SK-N-SH (cell line): ENCODE measurements at regions not wholly inside any gene's neighbourhood (a gene's known extent, or its start where the extent isn't known, plus 50 kb on each side); places are given as distances from the start of the nearest gene placed in this dataset.

Experiments
- CTCF ChIA-PET: fragments of 300-600, 350-600 bp; formaldehyde crosslinking; extraction: SDS; loops from one replicate; lab custom pipeline; 2021; lab: Yijun Ruan, JAX
- POLR2A ChIA-PET: fragments of 350-600 bp; sonication (Branson Sonifier 250); formaldehyde crosslinking; extraction: SDS; loops from one replicate; lab custom pipeline; 2020; ENCODE audit warnings: antibody characterized with exemption, inconsistent platforms; lab: Yijun Ruan, JAX
- DNase-seq: peaks from one replicate; pipeline ENCODE4 v3.0.0; 2012
- H2AFZ ChIP-seq: fragments of 200-600 bp; sonication (generic); 2 replicates; pipeline ENCODE4 v1.8.1; 2016; ENCODE audit warnings: antibody characterized with exemption, mild to moderate bottlenecking, low read depth
- H3F3A ChIP-seq: fragments of 200-600 bp; sonication (generic); replicated peaks from 2 replicates; pipeline ENCODE3; 2016; ENCODE audit warnings: antibody characterized with exemption, mild to moderate bottlenecking; ENCODE audit not compliant: insufficient read depth
- H3K27ac ChIP-seq, 2 experiments: fragments of 200-500 bp in 1 of 2; fragments of 200-600 bp in 1 of 2; sonication (Bioruptor generic) in 1 of 2; sonication (generic), shearing (Covaris generic) in 1 of 2; 2 replicates each; pipeline versions ENCODE4 v1.5.1 to v1.6.1; 2014 to 2016; ENCODE audit warnings: low read depth in 2 of 2, inconsistent platforms in 1 of 2, low read length in 1 of 2, mild to moderate bottlenecking in 1 of 2, mixed read lengths in 1 of 2
- H3K27me3 ChIP-seq: fragments of 200-600 bp; sonication (generic), shearing (Covaris generic); 2 replicates; pipeline ENCODE4 v1.6.1; 2016; ENCODE audit warnings: mixed run types; ENCODE audit not compliant: insufficient read depth
- H3K36me3 ChIP-seq, 2 experiments: fragments of 200-500 bp in 1 of 2; fragments of 200-600 bp in 1 of 2; sonication (Bioruptor generic) in 1 of 2; sonication (generic) in 1 of 2; replicated peaks in 1 of 2; 2 replicates each; pipeline versions ENCODE3 to v1.5.1; 2014 to 2016; ENCODE audit warnings: low read length in 1 of 2, mild to moderate bottlenecking in 1 of 2; ENCODE audit not compliant: insufficient read depth in 2 of 2, control insufficient read depth in 1 of 2
- H3K4me1 ChIP-seq, 2 experiments: fragments of 200-500 bp in 1 of 2; fragments of 200-600 bp in 1 of 2; sonication (Bioruptor generic) in 1 of 2; sonication (generic), shearing (Covaris generic) in 1 of 2; 2 replicates each; pipeline versions ENCODE4 v1.5.1 to v1.6.1; 2014 to 2016; ENCODE audit warnings: low read depth in 1 of 2, low read length in 1 of 2, mixed run types in 1 of 2; ENCODE audit not compliant: insufficient read depth in 2 of 2, control insufficient read depth in 1 of 2
- H3K4me2 ChIP-seq: fragments of 200-600 bp; sonication (generic), shearing (Covaris generic); 2 replicates; pipeline ENCODE4 v1.6.1; 2017; ENCODE audit warnings: mixed run types
- H3K4me3 ChIP-seq, 2 experiments: fragments of 200-500 bp in 1 of 2; fragments of 200-600 bp in 1 of 2; sonication (Bioruptor generic) in 1 of 2; sonication (generic), shearing (Covaris generic) in 1 of 2; 2 replicates each; pipeline versions ENCODE4 v1.5.1 to v1.8.1; 2014 to 2016; ENCODE audit warnings: low read depth in 2 of 2, inconsistent platforms in 1 of 2, low read length in 1 of 2, mild to moderate bottlenecking in 1 of 2, mixed read lengths in 1 of 2, moderate library complexity in 1 of 2
- H3K79me2 ChIP-seq: fragments of 200-600 bp; sonication (generic); 2 replicates; pipeline ENCODE4 v1.8.1; 2017; ENCODE audit warnings: mild to moderate bottlenecking; ENCODE audit not compliant: insufficient read depth
- H3K9ac ChIP-seq: fragments of 200-600 bp; sonication (generic); 2 replicates; pipeline ENCODE4 v1.6.1; 2017; ENCODE audit warnings: mixed run types
- H3K9me2 ChIP-seq: fragments of 200-600 bp; sonication (generic); 2 replicates; pipeline ENCODE4 v1.6.1; 2017; ENCODE audit warnings: mixed run types
- H3K9me3 ChIP-seq: fragments of 200-600 bp; sonication (generic); 2 replicates; pipeline ENCODE4 v1.6.1; 2017; ENCODE audit warnings: mixed run types, mild to moderate bottlenecking, moderate library complexity
- H4K20me1 ChIP-seq: fragments of 200-600 bp; sonication (generic); 2 replicates; pipeline ENCODE4 v1.6.1; 2017; ENCODE audit warnings: mild to moderate bottlenecking, mixed run types; ENCODE audit not compliant: insufficient read depth
- ELF1 ChIP-seq: IDR thresholded peaks from 2 replicates; pipeline ENCODE4 v1.4.0; 2012
- EZH2phosphoT487 ChIP-seq: fragments of 200-600 bp; sonication (generic); IDR thresholded peaks from 2 replicates; pipeline ENCODE4 v1.6.1; 2017; ENCODE audit warnings: low read depth, mixed run types, mild to moderate bottlenecking, antibody characterized with exemption, moderate library complexity, borderline replicate concordance
- FOSL2 ChIP-seq: IDR thresholded peaks from 2 replicates; pipeline ENCODE4 v1.4.0; 2012; ENCODE audit warnings: low read depth, mild to moderate bottlenecking, moderate library complexity, borderline replicate concordance
- FOXJ3 ChIP-seq: sonication (generic); formaldehyde crosslinking; IDR thresholded peaks from 2 replicates; pipeline ENCODE4 v1.5.1; 2020; ENCODE audit warnings: mild to moderate bottlenecking, missing genetic modification reagents
- JUND ChIP-seq: IDR thresholded peaks from 2 replicates; pipeline ENCODE4 v1.4.0; 2012
- MEF2A ChIP-seq: IDR thresholded peaks from 2 replicates; pipeline ENCODE4 v1.4.0; 2012; ENCODE audit warnings: low read depth, borderline replicate concordance
- MXI1 ChIP-seq: IDR thresholded peaks from 2 replicates; pipeline ENCODE4 v1.6.1; 2012; ENCODE audit warnings: mild to moderate bottlenecking, low read depth, low read length, improper control_type of control experiment
- NRF1 ChIP-seq: IDR thresholded peaks from 2 replicates; pipeline ENCODE4 v1.6.1; 2012; ENCODE audit warnings: low read depth, mild to moderate bottlenecking, low read length
- RCOR1 ChIP-seq: fragments of 150-350 bp; IDR thresholded peaks from 2 replicates; pipeline ENCODE4 v1.6.1; 2017; ENCODE audit warnings: antibody characterized with exemption, low read length
- RFX5 ChIP-seq: IDR thresholded peaks from 2 replicates; pipeline ENCODE4 v1.6.1; 2012; ENCODE audit warnings: mild to moderate bottlenecking, improper control_type of control experiment, low read length
- RXRA ChIP-seq: IDR thresholded peaks from 2 replicates; pipeline ENCODE4 v1.4.0; 2012; ENCODE audit warnings: low read depth, mild to moderate bottlenecking, borderline replicate concordance
- TAF1 ChIP-seq: IDR thresholded peaks from 2 replicates; pipeline ENCODE4 v1.6.1; 2012; ENCODE audit warnings: low read depth, mild to moderate bottlenecking, low read length, moderate library complexity, borderline replicate concordance
- TCF12 ChIP-seq: IDR thresholded peaks from 2 replicates; pipeline ENCODE4 v1.4.0; 2012
- TEAD4 ChIP-seq: IDR thresholded peaks from 2 replicates; pipeline ENCODE4 v1.4.0; 2012; ENCODE audit warnings: mild to moderate bottlenecking, borderline replicate concordance; ENCODE audit not compliant: insufficient read depth
- USF1 ChIP-seq: IDR thresholded peaks from 2 replicates; pipeline ENCODE4 v1.4.0; 2012; ENCODE audit warnings: low read depth, borderline replicate concordance
- USF2 ChIP-seq: fragments of 150-350 bp; IDR thresholded peaks from 2 replicates; pipeline ENCODE4 v1.6.1; 2017; ENCODE audit warnings: antibody characterized with exemption, low read length, low read depth, borderline replicate concordance
- ZBTB33 ChIP-seq: IDR thresholded peaks from 2 replicates; pipeline ENCODE4 v1.4.0; 2012; ENCODE audit warnings: low read depth, borderline replicate concordance
- WGBS: methylation state at CpG from one replicate; pipeline ENCODE4 v1.1.6; 2017; ENCODE audit warnings: low lambda C conversion rate; 5-methylcytosine and 5-hydroxymethylcytosine counted together
- TF ChIP-seq, protein P1 (sequence below): IDR thresholded peaks from 2 replicates; pipeline ENCODE4; 2012
- TF ChIP-seq, protein P2 (sequence below): IDR thresholded peaks from 2 replicates; pipeline ENCODE4 v1.4.0; 2012; ENCODE audit warnings: low read depth
- TF ChIP-seq, protein P3 (sequence below): fragments of 150-350 bp; IDR thresholded peaks from 2 replicates; pipeline ENCODE4 v1.6.1; 2016; ENCODE audit warnings: mild to moderate bottlenecking, low read depth, low read length

GRCh38 chr17:77634710-77635109 lies 323.8 kb upstream of the TNRC6C start:
- Histone ChIP-seq H3K4me3 (no peak overlapping the region), H3K79me2 (no peaks in the 10 kb centered on the region), H3K4me1 (peaks cover 0 to 16% of the 10 kb centered on the region in 2 experiments; a peak in 1 of 4 replicates), H4K20me1 (no peaks in the 10 kb centered on the region), H3K9me3 (no peaks in the 10 kb centered on the region), H3K9ac (no peak overlapping the region), H3K27ac (no peak overlapping the region), H3K4me2 (no peak overlapping the region), H3K36me3 (no peaks in the 10 kb centered on the region), H2AFZ (no peak overlapping the region), H3F3A (no peaks in the 10 kb centered on the region), H3K9me2 (no peaks in the 10 kb centered on the region), H3K27me3 (peaks cover 10% of the 10 kb centered on the region)
- WGBS, result 36% methylated on average over 4 of the region's 4 CpGs
- DNase-seq, result no peak
- CTCF ChIA-PET, result no interaction called here
- POLR2A ChIA-PET, result no interaction called here
- no peak for TF ChIP-seq ELF1
- TF ChIP-seq, protein P1, sequence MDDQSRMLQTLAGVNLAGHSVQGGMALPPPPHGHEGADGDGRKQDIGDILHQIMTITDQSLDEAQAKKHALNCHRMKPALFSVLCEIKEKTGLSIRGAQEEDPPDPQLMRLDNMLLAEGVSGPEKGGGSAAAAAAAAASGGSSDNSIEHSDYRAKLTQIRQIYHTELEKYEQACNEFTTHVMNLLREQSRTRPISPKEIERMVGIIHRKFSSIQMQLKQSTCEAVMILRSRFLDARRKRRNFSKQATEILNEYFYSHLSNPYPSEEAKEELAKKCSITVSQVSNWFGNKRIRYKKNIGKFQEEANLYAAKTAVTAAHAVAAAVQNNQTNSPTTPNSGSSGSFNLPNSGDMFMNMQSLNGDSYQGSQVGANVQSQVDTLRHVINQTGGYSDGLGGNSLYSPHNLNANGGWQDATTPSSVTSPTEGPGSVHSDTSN, result no peak
- no peak for TF ChIP-seq FOSL2
- no peak for TF ChIP-seq RFX5
- TF ChIP-seq EZH2phosphoT487, result no peak
- no peak for TF ChIP-seq USF2
- TF ChIP-seq, protein P2, sequence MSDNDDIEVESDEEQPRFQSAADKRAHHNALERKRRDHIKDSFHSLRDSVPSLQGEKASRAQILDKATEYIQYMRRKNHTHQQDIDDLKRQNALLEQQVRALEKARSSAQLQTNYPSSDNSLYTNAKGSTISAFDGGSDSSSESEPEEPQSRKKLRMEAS, result no peak
- no peak for TF ChIP-seq TCF12
- TF ChIP-seq RXRA, result no peak
- TF ChIP-seq JUND, result no peak

DNA sequence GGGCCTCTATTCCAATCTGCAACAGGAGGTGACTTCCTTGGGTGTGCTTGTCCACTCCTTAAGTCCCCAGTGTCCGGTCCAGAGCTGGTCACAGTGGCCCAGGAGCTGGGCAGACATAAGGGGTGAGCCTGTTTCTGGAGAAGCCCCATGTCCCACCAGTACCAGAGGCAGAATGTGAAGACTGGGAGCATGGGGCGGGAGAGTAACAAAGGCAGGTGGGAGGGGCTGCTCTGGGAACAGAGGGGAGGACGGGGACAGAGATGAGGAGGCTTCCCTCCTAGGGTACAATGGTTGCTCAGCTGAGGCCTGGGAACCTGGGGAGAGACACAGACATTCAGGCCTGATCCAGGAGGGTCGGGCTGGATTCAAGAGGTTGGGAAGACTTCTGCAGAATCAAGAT lies 323.3 kb upstream of the TNRC6C start:
- CTCF ChIA-PET, result no interaction called here

More for the DNA sequence above, 323.3 kb upstream of the TNRC6C start:
- Histone ChIP-seq H3K36me3 (no peaks in the 10 kb centered on the region), H4K20me1 (no peaks in the 10 kb centered on the region), H3K9me3 (no peaks in the 10 kb centered on the region), H3K4me3 (no peak overlapping the region), H2AFZ (no peak overlapping the region), H3K79me2 (no peaks in the 10 kb centered on the region), H3K27ac (no peak overlapping the region), H3F3A (no peaks in the 10 kb centered on the region), H3K9ac (no peak overlapping the region), H3K27me3 (peaks cover 10% of the 10 kb centered on the region), H3K9me2 (no peaks in the 10 kb centered on the region), H3K4me2 (no peak overlapping the region), H3K4me1 (peaks cover 0 to 16% of the 10 kb centered on the region in 2 experiments; a peak in 1 of 4 replicates)
- WGBS, result 29% methylated on average over 4 of the region's 4 CpGs
- POLR2A ChIA-PET, result no interaction called here
- TF ChIP-seq FOXJ3 (CRISPR knock-in tag) (no peak), ZBTB33 (no peak), NRF1 (no peak), TEAD4 (no peak), USF2 (no peak), TCF12 (no peak), MEF2A (no peak), JUND (no peak), TAF1 (no peak), ELF1 (no peak), MXI1 (no peak), RCOR1 (no peak), USF1 (no peak)
- TF ChIP-seq, protein P3, sequence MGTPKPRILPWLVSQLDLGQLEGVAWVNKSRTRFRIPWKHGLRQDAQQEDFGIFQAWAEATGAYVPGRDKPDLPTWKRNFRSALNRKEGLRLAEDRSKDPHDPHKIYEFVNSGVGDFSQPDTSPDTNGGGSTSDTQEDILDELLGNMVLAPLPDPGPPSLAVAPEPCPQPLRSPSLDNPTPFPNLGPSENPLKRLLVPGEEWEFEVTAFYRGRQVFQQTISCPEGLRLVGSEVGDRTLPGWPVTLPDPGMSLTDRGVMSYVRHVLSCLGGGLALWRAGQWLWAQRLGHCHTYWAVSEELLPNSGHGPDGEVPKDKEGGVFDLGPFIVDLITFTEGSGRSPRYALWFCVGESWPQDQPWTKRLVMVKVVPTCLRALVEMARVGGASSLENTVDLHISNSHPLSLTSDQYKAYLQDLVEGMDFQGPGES, result no peak
- DNase-seq, result no peak
